Activated CD4-positive, alpha-beta T cell treated with anti-CD3 and anti-CD28 coated beads, Interleukin-2, amount 50 U/mL, for 16 hours (primary cell): ENCODE measurements at regions not wholly inside any gene's neighbourhood (a gene's known extent, or its start where the extent isn't known, plus 50 kb on each side); places are given as distances from the start of the nearest gene placed in this dataset.
"Not testable (repeated sequence)": the region's sequence is repeated elsewhere in the genome, so short reads cannot be mapped to it uniquely, and the experiment has no call there.

ENCODE experiments used
- DNase-seq: peaks from one replicate; pipeline ENCODE4 v3.0.0-alpha.2; 2020

DNA sequence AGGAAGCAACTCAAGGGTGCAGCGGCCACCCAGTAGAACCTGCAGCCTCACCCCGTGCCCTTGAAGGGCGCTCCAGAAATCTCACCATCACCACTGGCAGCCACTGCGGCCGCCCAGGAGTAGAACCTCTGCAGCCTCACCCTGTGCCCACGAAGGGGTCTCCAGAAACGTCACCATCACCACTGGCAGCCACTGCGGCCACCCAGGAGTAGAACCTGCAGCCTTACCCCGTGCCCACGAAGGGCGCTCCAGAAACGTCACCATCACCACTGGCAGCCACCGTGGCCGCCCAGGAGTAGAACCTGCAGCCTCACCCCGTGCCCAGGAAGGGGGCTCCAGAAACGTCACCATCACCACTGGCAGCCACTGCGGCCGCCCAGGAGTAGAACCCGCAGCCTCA is 336.0 kb downstream of the TEX29 start:
- no peak for DNase-seq

DNA sequence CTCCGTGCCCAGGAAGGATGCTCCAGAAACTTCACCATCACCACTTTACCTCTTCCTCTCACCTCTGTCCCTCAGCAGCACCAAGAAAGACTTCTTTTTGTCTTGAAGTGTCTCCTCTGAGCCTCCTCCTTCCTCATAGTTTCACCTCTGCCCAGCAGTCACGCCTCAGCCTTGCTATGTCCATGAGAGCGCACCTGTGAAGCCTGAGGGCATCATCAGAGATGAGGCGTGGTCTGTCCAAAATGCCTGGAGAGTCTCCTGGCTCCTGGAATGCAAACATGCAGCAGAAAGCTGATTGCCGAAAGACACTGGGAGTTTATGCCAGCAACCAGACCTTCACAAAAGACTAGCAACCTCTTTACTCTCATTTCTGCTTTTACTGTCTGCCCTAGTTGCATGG is 336.6 kb downstream of the TEX29 start:
- DNase-seq = no peak

DNA sequence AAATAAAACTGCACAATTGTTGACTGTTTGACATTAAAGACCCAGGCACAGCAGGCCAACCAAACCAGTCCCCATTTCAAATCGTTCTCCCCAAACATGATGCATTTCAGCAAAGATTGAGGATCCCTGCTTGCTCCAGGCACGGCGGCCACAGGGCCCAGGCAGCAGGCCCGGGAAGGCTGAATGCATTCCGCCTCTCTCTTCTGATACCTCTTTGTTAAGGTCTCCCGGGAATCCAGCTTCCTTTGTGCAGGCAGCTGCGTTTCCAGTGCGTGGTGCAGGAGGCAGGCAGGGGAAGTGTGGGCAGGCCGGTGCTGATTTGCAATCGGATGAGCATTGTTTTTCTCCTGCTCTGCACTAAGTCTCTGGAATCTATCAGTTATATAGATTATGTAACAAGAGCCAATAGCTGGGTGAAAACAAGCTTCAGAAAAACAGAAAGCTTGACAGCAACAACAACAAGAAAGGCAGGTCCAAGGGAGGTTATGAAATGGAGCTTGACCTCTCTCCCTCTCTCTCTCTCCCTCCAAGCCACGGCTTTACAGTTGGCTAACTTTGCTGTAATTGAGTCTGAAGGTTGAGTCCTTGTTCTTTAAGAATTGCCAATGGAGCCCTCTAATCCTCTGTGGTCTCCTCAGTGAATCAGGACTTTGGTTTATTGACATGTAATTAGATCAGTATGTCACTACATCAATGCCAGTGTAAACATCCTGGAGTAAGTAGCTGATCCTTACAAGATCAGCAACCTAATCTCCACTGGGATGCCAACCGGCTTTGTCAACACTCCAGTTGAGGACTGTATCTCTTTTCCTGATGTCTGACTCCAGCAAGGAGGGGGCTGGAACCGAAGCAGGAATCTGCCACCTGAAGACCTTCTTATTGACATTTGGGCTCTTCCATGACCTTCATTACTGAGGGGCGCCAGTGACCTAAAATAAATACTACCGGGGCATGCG is 338.0 kb downstream of the TEX29 start:
- no peak for DNase-seq

DNA sequence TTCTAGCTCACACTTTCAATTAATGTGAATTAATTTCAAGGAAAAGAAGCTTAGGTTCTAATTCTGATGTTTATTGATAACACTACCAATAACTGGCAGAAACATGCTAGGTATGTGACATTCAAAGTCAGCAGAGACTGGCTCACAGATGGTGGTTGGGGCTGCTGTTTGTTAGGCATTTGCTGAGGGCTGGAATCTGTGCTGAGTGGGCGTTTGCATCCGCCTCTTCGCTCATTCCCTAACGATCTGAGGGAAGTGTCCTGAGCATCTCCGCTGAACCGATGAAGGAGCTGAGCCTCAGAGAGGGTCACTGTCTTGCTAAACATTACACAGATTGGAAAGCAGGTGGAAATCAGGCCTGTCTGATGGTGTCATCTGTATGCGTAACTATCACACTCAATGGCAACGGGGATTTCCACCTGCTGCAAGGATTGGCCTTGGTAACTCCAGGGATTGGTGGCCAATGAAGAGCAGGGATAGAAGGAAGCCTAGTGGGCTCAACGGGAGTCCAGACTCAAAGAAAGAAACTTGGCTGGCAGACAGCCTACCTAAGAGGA is 338.9 kb downstream of the TEX29 start:
- DNase-seq = no peak

DNA sequence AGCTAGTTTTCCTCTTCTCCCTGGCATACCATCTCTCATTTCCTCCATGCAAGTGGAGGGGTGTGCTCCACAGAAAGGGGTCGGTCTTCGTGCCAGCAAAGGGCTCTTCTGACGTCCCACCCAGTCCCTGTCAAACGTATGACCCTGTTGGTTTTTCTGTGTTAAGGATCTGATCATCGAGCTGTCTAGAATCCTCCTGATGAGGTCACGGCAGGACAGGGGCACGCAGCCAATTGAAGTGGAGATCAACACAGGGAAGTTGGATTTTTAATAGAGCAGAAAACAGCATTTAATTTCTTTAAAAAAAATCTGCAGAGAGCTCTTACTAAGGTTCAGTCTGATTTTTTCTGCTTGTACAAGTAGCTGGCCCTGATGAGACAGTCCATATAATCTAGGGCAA is 339.4 kb downstream of the TEX29 start:
- no peak for DNase-seq

DNA sequence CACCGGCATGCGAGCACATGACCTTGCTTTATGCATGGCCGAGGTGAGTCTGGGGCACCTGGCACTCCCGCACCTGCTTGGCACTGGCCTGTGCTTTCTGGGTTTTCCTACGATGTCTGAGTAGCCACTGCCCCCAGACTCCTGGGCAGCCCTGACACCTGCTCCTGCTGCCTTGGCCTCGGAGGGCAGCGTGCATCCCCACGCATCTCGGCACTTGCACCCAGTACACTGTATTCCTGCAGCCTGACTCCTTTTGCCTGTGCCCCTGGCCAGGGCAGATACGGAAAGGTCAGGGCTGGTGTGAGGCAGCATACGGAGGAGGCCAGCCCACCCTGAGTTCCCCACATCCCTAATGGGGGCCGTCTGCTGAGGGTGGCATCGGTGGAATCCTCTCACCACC is 340.6 kb downstream of the TEX29 start:
- no peak for DNase-seq

DNA sequence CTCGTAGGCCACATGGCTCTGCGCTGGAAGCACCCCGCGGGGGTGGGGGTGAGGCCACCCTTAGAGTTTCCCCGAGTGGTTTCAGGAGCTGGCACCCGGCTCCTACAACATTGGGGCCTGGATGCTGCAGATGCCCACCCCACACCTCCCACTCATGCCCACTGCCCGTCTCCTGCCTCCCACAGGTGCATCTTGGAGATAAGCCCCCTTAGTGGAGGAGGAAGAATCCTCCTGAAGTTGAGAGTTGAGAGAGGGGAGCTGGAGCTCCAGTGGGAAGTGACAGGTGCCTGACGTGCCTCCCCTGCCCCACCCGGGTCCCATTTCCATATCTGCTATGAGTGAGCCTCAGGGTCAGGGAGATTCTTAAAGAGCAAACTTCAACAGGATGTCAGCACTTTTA is 341.3 kb downstream of the TEX29 start:
- no peak for DNase-seq

DNA sequence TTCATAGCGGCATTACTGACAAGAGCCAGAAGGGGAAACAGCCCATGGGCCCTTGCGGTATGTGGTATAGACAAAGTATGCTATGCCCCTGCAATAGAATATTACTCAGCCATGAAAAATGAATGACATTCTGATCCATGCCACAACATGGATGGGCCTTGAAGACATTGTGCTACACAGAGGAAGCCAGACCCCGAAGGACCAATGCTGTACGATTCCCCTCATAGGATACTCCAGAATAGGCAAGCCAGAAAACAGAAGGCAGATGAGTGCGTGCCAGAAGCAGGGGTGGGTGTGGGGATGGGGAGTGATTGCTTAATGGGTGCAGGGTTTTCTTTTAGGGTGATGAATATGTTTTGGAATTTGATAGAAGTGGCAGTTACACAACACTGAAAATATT is 342.0 kb downstream of the TEX29 start:
- DNase-seq = no peak

DNA sequence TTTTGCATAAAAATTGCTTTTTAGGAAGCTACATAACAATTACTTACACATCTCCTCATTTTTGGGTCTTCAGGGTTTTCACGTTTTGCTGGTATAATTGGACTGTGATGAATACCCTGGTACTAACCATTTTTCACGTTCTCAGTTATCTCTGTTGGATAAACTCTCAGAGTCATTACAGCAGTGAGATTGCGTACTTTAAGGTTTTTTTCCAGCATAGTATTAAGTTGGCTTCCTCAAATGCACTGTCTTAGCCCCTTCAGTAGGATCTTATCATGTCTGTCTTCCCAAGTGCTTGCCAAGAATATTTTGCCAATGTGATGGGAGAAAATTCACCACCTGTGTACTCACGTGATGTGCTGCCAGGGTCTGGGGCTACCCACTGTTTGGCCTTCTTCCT is 342.5 kb downstream of the TEX29 start:
- no peak for DNase-seq

DNA sequence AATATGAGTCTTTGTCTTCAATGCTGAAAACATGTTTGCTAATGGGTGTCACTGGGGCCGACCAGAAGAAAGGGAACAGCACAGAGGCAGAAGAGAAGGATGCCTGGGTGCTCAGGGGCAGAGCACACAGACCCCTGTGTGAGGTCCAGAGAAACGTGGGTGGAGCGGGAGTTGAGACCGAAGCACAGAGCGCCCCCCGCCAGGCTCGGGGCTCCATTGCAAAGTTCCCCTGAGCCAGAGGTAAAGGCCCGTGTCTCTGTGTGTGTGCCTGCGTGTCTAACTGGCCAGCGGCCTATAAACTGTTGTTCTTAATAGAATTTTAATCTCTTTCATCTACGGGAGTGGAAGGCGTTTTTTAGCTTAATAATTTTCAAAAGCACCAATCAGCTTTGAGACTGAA is 343.1 kb downstream of the TEX29 start:
- DNase-seq = no peak

DNA sequence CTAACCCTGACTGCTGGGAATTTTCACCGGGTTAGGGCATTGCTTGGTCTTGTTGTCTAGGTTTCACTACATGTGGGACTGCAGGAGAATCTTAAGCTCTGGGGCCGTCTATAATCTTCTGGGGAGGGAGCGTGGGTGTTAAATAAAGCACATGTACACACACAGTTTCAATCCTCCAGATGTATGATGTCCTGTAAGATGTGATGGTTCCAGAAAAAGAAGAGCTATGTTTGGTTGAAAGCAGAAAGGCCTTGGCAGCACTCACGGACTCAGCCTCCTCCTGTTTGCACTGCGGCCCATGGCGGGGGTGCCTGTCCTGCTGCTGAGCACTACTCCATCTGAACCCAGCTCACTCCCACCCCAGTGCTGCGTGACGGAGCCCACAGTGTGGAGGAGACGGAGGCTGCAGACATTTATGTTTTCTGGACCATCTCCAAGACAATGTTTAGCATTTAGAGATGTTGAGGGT is 343.5 kb downstream of the TEX29 start:
- DNase-seq = no peak

DNA sequence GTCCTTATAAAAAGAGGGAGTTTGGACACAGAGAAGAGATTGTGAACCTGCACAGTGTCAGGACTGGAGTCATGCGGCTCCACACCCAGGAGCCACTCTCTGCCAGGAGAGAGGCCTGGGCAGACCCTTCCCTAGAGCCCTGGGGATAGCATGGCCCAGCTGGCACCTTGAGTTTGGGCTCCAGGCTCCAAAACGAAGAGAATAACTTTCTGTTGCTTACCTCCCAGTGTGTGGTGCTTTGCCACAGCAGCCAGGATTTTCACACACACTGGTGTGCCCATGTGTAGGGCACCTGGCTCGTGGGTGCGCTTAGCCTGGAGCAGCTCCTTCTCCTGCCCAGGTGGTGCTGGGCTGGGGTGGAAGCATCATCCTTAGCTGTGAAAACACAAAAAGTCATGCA is 344.3 kb downstream of the TEX29 start:
- no peak for DNase-seq

DNA sequence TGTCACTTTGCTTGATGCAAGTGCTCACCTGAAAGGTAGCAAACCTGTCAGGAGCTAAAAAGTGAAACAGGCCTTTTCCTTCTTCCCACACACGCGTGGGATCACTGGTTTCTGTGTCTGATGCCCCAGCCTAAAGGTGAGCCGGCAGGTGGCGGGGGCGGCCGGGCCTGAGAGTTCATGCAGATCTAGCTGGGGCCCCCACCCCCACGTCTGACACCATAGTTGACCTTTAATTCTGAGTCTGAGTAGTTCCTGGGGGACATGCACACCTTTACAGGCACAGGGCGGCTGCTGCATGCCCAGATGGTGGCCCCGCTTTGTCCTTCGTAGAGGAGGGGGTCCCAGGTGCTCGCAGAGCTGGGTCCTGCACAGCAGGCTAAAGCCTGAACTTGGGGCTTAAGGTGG is 345.3 kb downstream of the TEX29 start:
- DNase-seq = no peak

DNA sequence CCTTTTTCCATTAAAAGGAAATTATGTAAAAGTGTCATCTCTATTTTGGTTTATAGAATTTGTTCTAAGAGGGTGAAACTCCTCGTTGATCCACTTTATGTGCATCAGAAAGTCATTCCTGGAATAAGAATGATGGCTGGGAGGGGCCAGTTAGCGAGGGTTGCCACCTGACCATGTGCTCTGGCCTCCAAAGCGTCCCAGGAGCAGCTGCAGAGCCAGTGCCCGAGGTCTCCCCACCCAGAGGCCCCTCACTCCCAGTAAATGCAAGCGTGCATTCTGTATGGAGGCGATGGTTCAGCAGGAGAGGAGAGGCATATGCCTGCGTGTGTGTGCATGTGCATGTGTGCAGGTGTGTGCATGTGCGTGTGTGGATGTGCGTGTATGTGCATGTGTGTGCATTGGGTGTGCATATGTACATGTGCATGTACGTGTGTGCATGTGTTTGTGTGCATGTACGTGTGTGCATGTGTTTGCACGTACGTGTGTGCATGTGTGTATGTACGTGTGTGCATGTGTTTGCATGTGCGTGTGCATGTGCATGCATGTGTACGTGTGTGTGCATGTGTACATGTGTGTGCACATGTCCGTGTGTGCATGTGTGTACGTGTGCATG is 345.8 kb downstream of the TEX29 start:
- DNase-seq = no peak

DNA sequence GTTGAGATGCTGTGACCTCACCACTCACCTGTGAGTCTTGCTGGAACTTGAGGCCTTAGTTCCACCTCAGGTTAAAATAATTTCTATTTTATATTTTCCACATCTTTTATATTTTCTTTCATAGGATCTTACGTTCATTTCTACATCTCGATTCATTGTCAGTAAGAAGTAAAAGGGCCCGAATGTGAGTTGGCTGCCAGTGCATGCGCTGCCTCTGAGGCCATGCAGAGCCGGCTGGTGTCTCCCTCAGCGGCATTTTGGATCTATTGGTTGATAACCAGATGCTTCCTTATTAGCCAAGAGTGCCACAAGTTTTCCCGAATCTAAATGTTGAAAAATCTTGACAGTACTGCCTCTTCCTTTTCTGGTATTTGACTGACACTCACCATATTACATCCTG is 347.3 kb downstream of the TEX29 start:
- no peak for DNase-seq

DNA sequence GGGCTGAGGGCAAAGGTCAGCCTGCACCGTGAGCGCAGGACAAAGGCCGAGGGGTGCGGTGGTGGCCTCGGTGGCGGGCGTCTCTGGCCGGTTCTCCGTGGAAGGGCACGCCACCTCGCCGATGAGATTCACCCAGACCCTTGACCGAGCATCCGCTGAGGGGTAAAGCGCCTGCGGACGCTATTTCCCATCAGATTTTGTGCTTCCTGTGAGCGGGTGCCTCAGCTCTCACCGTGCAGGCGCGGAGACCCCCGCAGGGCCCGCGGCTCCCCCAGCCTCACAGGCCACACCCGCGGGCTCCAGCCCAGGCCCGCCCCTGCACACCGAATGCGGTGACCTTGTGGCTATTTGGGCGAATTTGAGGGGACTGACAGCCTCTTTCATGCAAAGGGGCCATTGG is 348.0 kb downstream of the TEX29 start:
- no peak for DNase-seq

DNA sequence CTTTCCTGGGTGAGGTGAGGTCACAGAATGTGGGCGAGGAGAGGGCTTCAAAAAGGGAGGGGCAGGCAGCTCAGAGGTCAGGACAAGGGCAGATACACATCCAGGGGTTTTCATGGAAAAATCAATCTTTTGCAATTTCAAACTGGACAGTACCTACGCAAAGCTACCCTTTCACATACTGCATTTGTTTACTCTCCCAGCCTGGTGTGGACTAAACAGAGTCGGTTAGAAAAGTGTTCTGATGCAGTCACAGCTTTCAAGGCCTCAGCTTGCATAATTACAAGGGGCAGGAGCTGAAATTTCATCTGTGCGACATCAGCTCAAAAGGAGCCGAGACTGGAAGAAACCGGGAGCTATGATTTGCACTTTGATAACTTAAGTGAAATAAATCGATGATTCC is 351.8 kb downstream of the TEX29 start:
- DNase-seq = not testable (repeated sequence)

DNA sequence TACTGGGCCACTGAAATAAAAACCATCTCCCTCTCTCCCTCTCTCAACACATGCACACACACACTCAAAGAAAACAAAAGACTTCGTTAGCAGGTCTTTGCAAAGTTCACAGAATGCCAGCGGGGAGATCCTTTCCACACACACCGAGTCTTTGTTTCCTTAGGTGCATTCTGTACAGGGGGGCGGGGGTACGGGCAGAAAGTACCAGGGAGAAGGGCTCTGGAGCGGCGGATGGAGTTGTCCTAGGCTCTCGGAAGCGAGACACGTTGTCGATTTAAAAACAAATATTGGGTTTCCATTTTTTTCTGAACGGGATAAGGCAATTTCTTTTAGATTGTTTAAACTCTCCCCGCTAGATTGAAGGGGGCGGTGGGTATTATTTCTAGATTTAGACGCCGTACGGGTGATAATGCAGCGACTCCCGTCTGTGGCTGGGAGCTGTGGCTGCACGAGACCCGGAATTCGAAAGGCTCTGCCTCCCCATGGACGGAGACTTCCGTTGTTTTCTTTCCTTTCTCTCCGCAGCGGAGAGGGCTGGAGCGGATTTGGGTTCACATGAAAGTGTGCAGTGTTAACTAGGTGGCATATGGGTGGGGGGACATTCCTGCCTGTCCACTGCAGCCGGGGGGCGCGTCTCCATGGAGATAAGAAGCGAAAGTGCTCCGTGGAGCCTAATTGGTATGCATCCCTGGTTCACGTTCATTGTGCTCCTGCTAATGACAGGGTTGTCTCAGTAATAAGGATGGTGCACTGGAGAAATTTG is 357.9 kb downstream of the TEX29 start:
- not testable (repeated sequence) for DNase-seq

DNA sequence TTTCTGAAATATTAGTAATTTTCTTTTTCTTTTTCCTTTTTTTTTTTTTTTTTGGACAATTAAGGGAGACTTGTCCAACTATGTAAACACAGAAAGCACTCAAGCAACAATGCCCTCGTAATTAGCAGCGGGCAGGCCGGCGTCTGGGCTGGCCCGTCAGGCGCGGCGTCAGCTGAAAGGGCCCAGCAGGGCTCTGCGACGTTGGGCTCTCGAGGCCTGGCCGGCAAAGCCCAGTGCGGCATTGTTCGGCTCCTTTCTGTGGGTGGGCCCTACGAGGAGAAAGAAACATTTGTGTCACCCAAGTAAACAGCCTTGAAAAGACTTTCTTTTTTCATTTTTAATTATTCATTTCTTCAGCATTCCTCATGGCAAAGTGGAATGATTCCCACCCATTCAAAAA is 359.2 kb downstream of the TEX29 start:
- DNase-seq = not testable (repeated sequence)

DNA sequence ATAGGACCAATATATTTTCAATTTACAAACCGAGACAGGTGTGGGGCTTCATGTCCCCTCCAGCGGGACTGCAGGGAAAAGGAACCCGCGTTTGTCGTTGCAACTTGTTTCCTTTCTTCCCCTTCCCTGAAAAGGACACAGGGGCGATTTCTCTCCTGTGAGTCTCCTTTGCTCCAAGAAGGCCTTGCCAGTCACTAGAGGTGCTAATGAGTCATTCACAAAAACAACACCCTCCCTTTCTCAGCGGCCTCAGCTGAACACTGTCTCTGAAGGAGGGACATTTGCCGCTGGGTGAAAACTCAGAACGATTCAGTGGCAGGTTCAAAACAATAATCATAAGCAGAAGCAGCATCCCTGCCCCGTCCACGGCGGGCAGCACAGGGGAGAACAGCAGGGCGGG is 359.7 kb downstream of the TEX29 start:
- not testable (repeated sequence) for DNase-seq

DNA sequence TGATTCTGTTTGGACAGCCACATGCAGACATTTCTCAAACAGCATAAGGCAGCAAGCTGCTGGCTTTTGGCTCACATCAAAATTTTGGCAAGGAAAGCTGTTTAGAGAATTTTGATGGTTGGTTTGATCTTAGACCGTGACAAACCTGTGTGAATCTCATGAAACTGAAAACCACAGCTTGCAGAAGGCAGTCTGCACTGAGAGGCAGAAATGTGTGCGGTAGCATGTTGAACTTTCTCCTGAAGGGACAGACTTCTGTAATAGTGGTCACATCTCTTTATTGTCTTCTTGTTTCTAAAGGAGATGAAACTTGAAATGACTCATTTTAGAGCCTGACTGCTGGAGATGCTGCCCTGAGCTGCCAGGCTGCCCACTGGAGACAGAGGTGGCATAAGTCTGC is 371.6 kb downstream of the TEX29 start:
- DNase-seq = not testable (repeated sequence)

DNA sequence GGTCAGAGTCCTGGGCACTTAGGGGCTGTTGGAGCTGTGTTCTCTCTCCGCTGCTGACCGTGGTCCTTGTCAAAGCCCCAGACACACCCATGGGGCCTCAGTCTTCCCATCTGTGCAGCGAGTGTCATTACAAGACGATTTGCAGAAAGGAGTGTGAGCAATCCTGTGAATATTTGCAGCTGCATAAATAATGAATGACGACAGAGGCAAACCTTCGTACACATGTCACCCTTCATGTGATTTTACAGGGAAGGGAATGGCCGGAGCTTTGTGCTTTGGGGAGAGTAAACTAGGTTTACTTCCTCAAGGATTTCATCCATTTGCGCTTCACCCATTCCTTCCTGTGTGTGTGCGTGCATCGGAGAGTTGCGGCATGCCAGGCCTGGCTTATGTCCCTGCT is 370.8 kb upstream of the SOX1 start:
- not testable (repeated sequence) for DNase-seq

DNA sequence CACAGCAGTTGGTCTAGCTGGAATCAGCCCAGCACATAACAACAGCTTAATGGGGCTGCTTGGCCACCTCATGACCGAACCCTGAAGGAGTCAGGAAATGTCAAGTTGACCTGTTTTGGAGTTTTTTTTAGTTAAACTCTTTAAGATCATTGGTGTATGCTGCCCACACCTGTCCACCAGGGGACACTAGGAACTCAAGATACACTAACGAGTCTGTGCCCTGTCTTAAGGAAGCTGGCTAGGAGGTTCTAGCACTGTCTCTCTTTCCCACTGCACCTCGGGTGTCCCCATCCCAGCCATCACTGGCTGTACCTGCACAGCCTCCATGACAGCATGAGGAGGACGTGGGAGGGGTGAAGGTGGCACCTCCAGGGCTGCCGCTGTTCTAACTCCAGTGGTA is 364.9 kb upstream of the SOX1 start:
- not testable (repeated sequence) for DNase-seq
